Mucosa of descending colon (tissue), 3 donors: ENCODE measurements at regions not wholly inside any gene's neighbourhood (a gene's known extent, or its start where the extent isn't known, plus 50 kb on each side); places are given as distances from the start of the nearest gene placed in this dataset.

Experiments
- ATAC-seq: fragments of 200-7000 bp; cut with Tn5 transposase; one replicate; pipeline ENCODE4 v1.9.1; 2020; ENCODE audit warnings: mild to moderate bottlenecking, moderate library complexity
- DNase-seq, 3 donors: peaks; one replicate each; pipeline ENCODE4 v3.0.0-alpha.2; 2020
- H3K36me3 ChIP-seq: fragments of 200-600 bp; one replicate; pipeline ENCODE4 v1.8.0; 2021; ENCODE audit warnings: low read depth, mild to moderate bottlenecking
- H3K4me1 ChIP-seq: fragments of 200-600 bp; one replicate; pipeline ENCODE4 v1.8.0; 2021; ENCODE audit warnings: low read depth, mild to moderate bottlenecking
- H3K4me3 ChIP-seq: fragments of 200-600 bp; one replicate; pipeline ENCODE4 v1.8.0; 2021; ENCODE audit warnings: mild to moderate bottlenecking
- H3K9me3 ChIP-seq: fragments of 200-600 bp; one replicate; pipeline ENCODE4 v1.8.0; 2021; ENCODE audit warnings: mild to moderate bottlenecking
- intact Hi-C, 2 donors: fragments of 100-400 bp; cut with DNase I in 1 of 2; cut with micrococcal nuclease in 1 of 2; formaldehyde crosslinking; loops; one replicate each; pipeline versions ENCODE4 v1.11.0 to v1.11.1; 2022; cut with DNase I, micrococcal nuclease
- TF ChIP-seq, protein P1 (sequence below): fragments of 200-600 bp; IDR thresholded peaks from one replicate; pipeline ENCODE4 v1.8.0; 2022; ENCODE audit warnings: antibody characterized with exemption, mild to moderate bottlenecking
- donor health status: DM: no; HTN: no; CAD: no; lungs with moderate emphysema.
- donor health status: DM: no; HTN: no; CAD: no.
- donor health status: DM: no; HTN: yes; CAD: no.

DNA sequence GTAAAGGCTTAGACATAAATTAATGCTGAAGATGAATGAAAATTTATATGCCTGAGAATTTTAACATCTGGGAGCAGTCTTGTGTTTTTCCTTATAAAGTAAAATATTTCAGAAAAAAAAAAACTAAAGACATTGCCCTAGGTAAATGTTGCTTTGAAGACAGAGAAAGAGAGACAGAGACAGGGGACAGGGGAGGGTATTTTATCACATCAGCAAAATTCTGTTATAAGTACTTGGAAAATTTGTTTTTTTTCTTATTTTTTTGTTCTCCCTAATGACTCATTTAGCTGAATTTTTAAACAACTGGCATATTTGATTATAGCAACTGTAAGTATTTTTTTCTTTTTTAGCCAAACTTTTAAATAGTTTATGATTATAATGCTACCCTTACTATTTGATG, 1540.6 kb upstream of the GBE1 start:
- Histone ChIP-seq H3K9me3 (peaks cover 36% of the 10 kb centered on the region), H3K4me1 (no peaks in the 10 kb centered on the region), H3K4me3 (no peak overlapping the region), H3K36me3 (no peaks in the 10 kb centered on the region)
- TF ChIP-seq, protein P1, sequence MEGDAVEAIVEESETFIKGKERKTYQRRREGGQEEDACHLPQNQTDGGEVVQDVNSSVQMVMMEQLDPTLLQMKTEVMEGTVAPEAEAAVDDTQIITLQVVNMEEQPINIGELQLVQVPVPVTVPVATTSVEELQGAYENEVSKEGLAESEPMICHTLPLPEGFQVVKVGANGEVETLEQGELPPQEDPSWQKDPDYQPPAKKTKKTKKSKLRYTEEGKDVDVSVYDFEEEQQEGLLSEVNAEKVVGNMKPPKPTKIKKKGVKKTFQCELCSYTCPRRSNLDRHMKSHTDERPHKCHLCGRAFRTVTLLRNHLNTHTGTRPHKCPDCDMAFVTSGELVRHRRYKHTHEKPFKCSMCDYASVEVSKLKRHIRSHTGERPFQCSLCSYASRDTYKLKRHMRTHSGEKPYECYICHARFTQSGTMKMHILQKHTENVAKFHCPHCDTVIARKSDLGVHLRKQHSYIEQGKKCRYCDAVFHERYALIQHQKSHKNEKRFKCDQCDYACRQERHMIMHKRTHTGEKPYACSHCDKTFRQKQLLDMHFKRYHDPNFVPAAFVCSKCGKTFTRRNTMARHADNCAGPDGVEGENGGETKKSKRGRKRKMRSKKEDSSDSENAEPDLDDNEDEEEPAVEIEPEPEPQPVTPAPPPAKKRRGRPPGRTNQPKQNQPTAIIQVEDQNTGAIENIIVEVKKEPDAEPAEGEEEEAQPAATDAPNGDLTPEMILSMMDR: no peak
- DNase-seq: no peak
- intact Hi-C loops: no loop called here
- no peak for ATAC-seq

DNA sequence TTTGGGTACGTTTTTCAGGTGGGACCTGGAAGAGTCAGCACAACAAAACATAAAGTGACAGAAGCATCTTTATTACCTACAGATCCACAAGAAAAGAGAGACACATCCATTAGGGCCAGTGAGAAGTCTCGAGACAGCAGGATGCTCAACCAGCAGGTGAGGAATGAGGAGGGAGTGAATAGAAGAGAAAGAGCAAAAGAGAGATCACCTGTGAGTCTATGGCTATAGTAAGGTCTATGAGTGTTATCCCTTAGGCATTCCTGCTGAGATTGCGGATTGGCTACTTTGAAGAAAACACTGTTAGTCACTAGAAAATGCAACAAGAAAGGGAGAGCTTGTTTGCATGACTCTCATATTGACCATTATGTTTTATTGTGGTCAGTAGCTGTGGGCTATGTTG, 1556.2 kb upstream of the GBE1 start:
- no peak for ATAC-seq
- H3K4me3 ChIP-seq: no peak overlapping the region
- H3K9me3 ChIP-seq: peaks cover 26% of the 10 kb centered on the region
- TF ChIP-seq, protein P1: no peak
- H3K36me3 ChIP-seq: no peaks in the 10 kb centered on the region
- no peak for DNase-seq
- intact Hi-C loops: no loop called here
- no peaks in the 10 kb centered on the region for H3K4me1 ChIP-seq

DNA sequence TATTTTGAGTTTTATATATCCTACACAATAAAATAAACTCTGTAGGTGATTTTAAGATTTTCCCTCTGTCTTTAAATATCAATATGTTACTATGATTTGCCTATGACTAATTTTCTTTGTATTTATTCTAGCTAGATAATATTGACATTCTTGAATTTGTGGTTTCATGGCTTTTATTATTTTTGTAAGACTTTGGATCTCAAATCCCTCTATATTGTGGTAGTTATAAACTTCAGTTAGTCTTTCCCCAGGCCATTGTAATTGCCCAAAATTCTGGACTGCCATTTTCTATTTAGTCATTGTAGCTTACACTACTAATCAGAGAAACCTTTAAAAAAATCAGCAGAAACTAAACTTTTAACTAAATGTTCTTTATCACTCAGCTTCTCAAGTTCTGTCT, 1559.3 kb upstream of the GBE1 start:
- Histone ChIP-seq H3K9me3 (peaks cover 32% of the 10 kb centered on the region), H3K36me3 (no peaks in the 10 kb centered on the region), H3K4me1 (no peaks in the 10 kb centered on the region), H3K4me3 (no peak overlapping the region)
- DNase-seq (no peak), ATAC-seq (no peak)
- TF ChIP-seq, protein P1: no peak
- intact Hi-C loops: no loop called here

GRCh38 chr3:83321457-83321856, 1560.0 kb upstream of the GBE1 start:
- no peaks in the 10 kb centered on the region for H3K4me1 ChIP-seq
- DNase-seq (no peak), ATAC-seq (no peak)
- no peak overlapping the region for H3K4me3 ChIP-seq
- peaks cover 30% of the 10 kb centered on the region for H3K9me3 ChIP-seq
- no peaks in the 10 kb centered on the region for H3K36me3 ChIP-seq
- TF ChIP-seq, protein P1: no peak
- intact Hi-C loops: no loop called here

GRCh38 chr3:83321891-83322290, 1560.4 kb upstream of the GBE1 start:
- Histone ChIP-seq H3K4me1 (no peaks in the 10 kb centered on the region), H3K9me3 (peaks cover 34% of the 10 kb centered on the region), H3K36me3 (no peaks in the 10 kb centered on the region), H3K4me3 (no peak overlapping the region)
- ATAC-seq (no peak), DNase-seq (no peak)
- intact Hi-C loops: no loop called here
- TF ChIP-seq, protein P1: no peak

DNA sequence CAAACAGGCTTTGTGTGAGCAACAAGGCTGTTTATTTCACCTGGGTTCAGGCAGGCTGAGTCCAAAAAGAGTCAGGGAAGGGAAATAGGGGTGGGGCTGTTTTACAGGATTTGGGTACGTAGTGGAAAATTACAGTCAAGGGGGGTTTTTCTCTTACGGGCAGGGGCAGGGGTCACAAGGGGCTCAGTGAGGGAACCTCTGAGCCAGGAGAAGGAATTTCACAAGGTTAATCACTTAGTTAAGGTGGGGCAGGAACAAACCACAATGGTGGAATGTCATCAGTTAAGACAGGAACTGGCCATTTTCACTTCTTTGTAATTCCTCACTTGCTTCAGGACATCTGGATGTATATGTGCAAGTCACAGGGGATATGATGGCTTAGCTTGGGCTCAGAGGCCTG, 1592.8 kb upstream of the GBE1 start:
- peaks cover 19% of the 10 kb centered on the region for H3K9me3 ChIP-seq
- TF ChIP-seq, protein P1: no peak

More for the DNA sequence above, 1592.8 kb upstream of the GBE1 start:
- intact Hi-C loops: no loop called here
- H3K36me3 ChIP-seq: no peaks in the 10 kb centered on the region
- no peaks in the 10 kb centered on the region for H3K4me1 ChIP-seq
- no peak overlapping the region for H3K4me3 ChIP-seq
- ATAC-seq (no peak), DNase-seq (no peak)
